22Rv1 (cell line): ENCODE measurements at regions not wholly inside any gene's neighbourhood (a gene's known extent, or its start where the extent isn't known, plus 50 kb on each side); places are given as distances from the start of the nearest gene placed in this dataset.

ENCODE experiments used
- H3K27ac ChIP-seq: fragments of 450-650 bp; 2 replicates; pipeline ENCODE4 v1.5.1; 2017
- CTCF ChIP-seq: fragments of 450-650 bp; IDR thresholded peaks from 2 replicates; pipeline ENCODE4 v1.5.1; 2017; ENCODE audit warnings: mild to moderate bottlenecking
- ZFX ChIP-seq: fragments of 450-650 bp; IDR thresholded peaks from 2 replicates; pipeline ENCODE4 v1.6.1; 2017; ENCODE audit warnings: antibody characterized with exemption, borderline replicate concordance

- no peak for TF ChIP-seq ZFX
- no peak for TF ChIP-seq CTCF
- H3K27ac ChIP-seq, result no peak overlapping the region
These were observed 69.9 kb upstream of the MSX2 start for GRCh38 chr5:174654442-174654841.

- H3K27ac ChIP-seq, result no peak overlapping the region
- TF ChIP-seq ZFX (no peak), CTCF (no peak)
These were observed 69.0 kb upstream of the MSX2 start for GRCh38 chr5:174655351-174655750.

GRCh38 chr5:174664180-174664850, 60.1 kb upstream of the MSX2 start:
- no peak overlapping the region for H3K27ac ChIP-seq
- TF ChIP-seq CTCF, result no peak

GRCh38 chr5:174665347-174665746, 59.0 kb upstream of the MSX2 start:
- TF ChIP-seq CTCF (no peak), ZFX (no peak)
- H3K27ac ChIP-seq, result no peak overlapping the region

GRCh38 chr5:174667526-174667925, 56.9 kb upstream of the MSX2 start:
- no peak for TF ChIP-seq ZFX
- no peak for TF ChIP-seq CTCF
- H3K27ac ChIP-seq, result no peak overlapping the region

GRCh38 chr5:174668349-174668748, 56.0 kb upstream of the MSX2 start:
- H3K27ac ChIP-seq, result no peak overlapping the region
- TF ChIP-seq ZFX, result no peak
